ENCODE measurements at regions not wholly inside any gene's neighbourhood (a gene's known extent, or its start where the extent isn't known, plus 50 kb on each side); places are given as distances from the start of the nearest gene placed in this dataset.

DNA sequence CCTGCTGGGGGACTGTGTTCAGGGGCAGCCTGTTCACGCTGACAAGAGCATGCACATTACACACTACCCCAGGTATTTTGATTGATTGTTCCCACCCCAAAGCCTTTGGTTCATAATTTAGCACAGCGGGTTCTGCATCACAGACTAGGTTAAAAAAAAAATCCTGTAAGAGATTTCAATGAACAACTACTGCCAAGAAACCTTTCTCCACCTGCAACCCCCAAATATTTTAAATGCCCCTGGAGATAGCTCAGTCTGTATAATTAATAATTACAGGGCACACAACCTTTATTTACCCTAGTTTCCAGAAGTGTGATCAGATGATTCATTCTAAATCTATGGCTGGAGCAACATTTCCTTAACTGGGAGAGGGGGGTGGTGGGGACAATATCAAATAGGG, 87.6 kb downstream of the NR2F2 start:
- TF ChIP-seq, protein P1, sequence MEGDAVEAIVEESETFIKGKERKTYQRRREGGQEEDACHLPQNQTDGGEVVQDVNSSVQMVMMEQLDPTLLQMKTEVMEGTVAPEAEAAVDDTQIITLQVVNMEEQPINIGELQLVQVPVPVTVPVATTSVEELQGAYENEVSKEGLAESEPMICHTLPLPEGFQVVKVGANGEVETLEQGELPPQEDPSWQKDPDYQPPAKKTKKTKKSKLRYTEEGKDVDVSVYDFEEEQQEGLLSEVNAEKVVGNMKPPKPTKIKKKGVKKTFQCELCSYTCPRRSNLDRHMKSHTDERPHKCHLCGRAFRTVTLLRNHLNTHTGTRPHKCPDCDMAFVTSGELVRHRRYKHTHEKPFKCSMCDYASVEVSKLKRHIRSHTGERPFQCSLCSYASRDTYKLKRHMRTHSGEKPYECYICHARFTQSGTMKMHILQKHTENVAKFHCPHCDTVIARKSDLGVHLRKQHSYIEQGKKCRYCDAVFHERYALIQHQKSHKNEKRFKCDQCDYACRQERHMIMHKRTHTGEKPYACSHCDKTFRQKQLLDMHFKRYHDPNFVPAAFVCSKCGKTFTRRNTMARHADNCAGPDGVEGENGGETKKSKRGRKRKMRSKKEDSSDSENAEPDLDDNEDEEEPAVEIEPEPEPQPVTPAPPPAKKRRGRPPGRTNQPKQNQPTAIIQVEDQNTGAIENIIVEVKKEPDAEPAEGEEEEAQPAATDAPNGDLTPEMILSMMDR (IDR thresholded peaks at IDR 0.05; ENCODE audit: low read depth, low read length): no peak
- TF ChIP-seq EZH2phosphoT487 (IDR thresholded peaks at IDR 0.05; ENCODE audit: low read depth): no peak

Measured in OCI-LY3 (cell line).